Liver (tissue), 8 donors: ENCODE measurements at regions not wholly inside any gene's neighbourhood (a gene's known extent, or its start where the extent isn't known, plus 50 kb on each side); places are given as distances from the start of the nearest gene placed in this dataset.

Experiments used
- DNase-seq: peaks from one replicate; pipeline ENCODE4 v3.0.0-alpha.2; 2017; ENCODE audit warnings: low spot score
- H3K27ac ChIP-seq, 2 donors: one replicate each; pipeline ENCODE4 v1.7.0; 2013; ENCODE audit warnings: inconsistent platforms in 2 of 2, low read length in 2 of 2, control low read depth in 1 of 2, low read depth in 1 of 2, mild to moderate bottlenecking in 1 of 2
- H3K27me3 ChIP-seq, 4 donors: one replicate each; pipeline versions ENCODE4 v1.6.1 to v1.7.0; 2013; ENCODE audit warnings: low read length in 3 of 4, inconsistent platforms in 1 of 4, mild to moderate bottlenecking in 1 of 4, moderate library complexity in 1 of 4; ENCODE audit not compliant: control insufficient read depth in 4 of 4, insufficient read depth in 4 of 4
- H3K36me3 ChIP-seq, 4 donors: one replicate each; pipeline versions ENCODE4 v1.6.1 to v1.7.0; 2013; ENCODE audit warnings: low read length in 3 of 4, mild to moderate bottlenecking in 3 of 4, low read depth in 1 of 4, moderate library complexity in 1 of 4; ENCODE audit not compliant: control insufficient read depth in 4 of 4, insufficient read depth in 3 of 4
- H3K4me1 ChIP-seq, 4 donors: one replicate each; pipeline versions ENCODE4 v1.6.1 to v1.7.0; 2013; ENCODE audit warnings: low read length in 3 of 4, mild to moderate bottlenecking in 3 of 4, moderate library complexity in 1 of 4; ENCODE audit not compliant: control insufficient read depth in 4 of 4, insufficient read depth in 4 of 4
- H3K4me3 ChIP-seq, 3 donors: one replicate each; pipeline versions ENCODE4 v1.6.1 to v1.7.0; 2013; ENCODE audit warnings: low read length in 3 of 3, control low read depth in 1 of 3, low read depth in 1 of 3, mild to moderate bottlenecking in 1 of 3
- H3K9ac ChIP-seq, 2 donors: one replicate each; pipeline ENCODE4 v1.7.0; 2013; ENCODE audit warnings: low read length in 2 of 2, mild to moderate bottlenecking in 2 of 2, moderate library complexity in 2 of 2, control low read depth in 1 of 2, low read depth in 1 of 2
- H3K9me3 ChIP-seq, 4 donors: one replicate each; pipeline versions ENCODE4 v1.6.1 to v1.7.0; 2013; ENCODE audit warnings: low read length in 3 of 4; ENCODE audit not compliant: control insufficient read depth in 4 of 4
- FOXA1 ChIP-seq: IDR thresholded peaks from 2 replicates; pipeline ENCODE4 v1.6.1; 2016; ENCODE audit warnings: antibody characterized with exemption
- FOXA2 ChIP-seq: IDR thresholded peaks from 2 replicates; pipeline ENCODE4 v1.6.1; 2016; ENCODE audit warnings: antibody characterized with exemption
- HNF4A ChIP-seq, 2 donors: conservative IDR thresholded peaks; 2 replicates each; pipeline ENCODE4 v1.6.1; 2016; ENCODE audit warnings: antibody characterized with exemption in 2 of 2, mild to moderate bottlenecking in 2 of 2
- HNF4G ChIP-seq: IDR thresholded peaks from 2 replicates; pipeline ENCODE4 v1.6.1; 2016; ENCODE audit warnings: antibody characterized with exemption
- JUND ChIP-seq, 2 donors: IDR thresholded peaks; 2 replicates each; pipeline ENCODE4 v1.6.1; 2016; ENCODE audit warnings: antibody characterized with exemption in 2 of 2
- NR2F2 ChIP-seq: IDR thresholded peaks from 2 replicates; pipeline ENCODE4 v1.6.1; 2016; ENCODE audit warnings: antibody characterized with exemption
- RAD21 ChIP-seq, 2 donors: IDR thresholded peaks; 2 replicates each; pipeline ENCODE4 v1.6.1; 2016; ENCODE audit warnings: antibody characterized with exemption in 2 of 2, mild to moderate bottlenecking in 2 of 2
- RXRA ChIP-seq, 2 donors: IDR thresholded peaks; 2 replicates each; pipeline ENCODE4 v1.6.1; 2017 to 2018; ENCODE audit warnings: antibody characterized with exemption in 2 of 2, mild to moderate bottlenecking in 1 of 2
- SP1 ChIP-seq: IDR thresholded peaks from 2 replicates; pipeline ENCODE4 v1.6.1; 2018; ENCODE audit warnings: antibody characterized with exemption, mild to moderate bottlenecking
- YY1 ChIP-seq: IDR thresholded peaks from 2 replicates; pipeline ENCODE4 v1.6.1; 2016; ENCODE audit warnings: antibody characterized with exemption, mild to moderate bottlenecking
- WGBS: extraction: QIAGEN DNeasy Blood & Tissue Kit; methylation state at CpG from one replicate; pipeline ENCODE4 v1.1.7; 2013; 5-methylcytosine and 5-hydroxymethylcytosine counted together
- TF ChIP-seq, protein P1 (sequence below): IDR thresholded peaks from 2 replicates; pipeline ENCODE4 v1.6.1; 2016; ENCODE audit warnings: antibody characterized with exemption
- TF ChIP-seq, protein P2 (sequence below): IDR thresholded peaks from 2 replicates; pipeline ENCODE4 v1.6.1; 2016; ENCODE audit warnings: antibody characterized with exemption, mild to moderate bottlenecking
- TF ChIP-seq, protein P3 (sequence below): IDR thresholded peaks from 2 replicates; pipeline ENCODE4 v1.6.1; 2016; ENCODE audit warnings: antibody characterized with exemption
- TF ChIP-seq, protein P4 (sequence below): IDR thresholded peaks from 2 replicates; pipeline ENCODE4 v1.6.1; 2016; ENCODE audit warnings: antibody characterized with exemption
- TF ChIP-seq, protein P5 (sequence below): fragments of 150-350 bp; IDR thresholded peaks from 2 replicates; pipeline ENCODE4 v1.5.1; 2017; ENCODE audit warnings: improper control_type of control experiment, low read depth, low read length; ENCODE audit not compliant: missing input control
- donor health status: healthy.
- donor health status: healthy.
- donor health status: healthy.
- donor health status: healthy.
- donor health status: healthy.

DNA sequence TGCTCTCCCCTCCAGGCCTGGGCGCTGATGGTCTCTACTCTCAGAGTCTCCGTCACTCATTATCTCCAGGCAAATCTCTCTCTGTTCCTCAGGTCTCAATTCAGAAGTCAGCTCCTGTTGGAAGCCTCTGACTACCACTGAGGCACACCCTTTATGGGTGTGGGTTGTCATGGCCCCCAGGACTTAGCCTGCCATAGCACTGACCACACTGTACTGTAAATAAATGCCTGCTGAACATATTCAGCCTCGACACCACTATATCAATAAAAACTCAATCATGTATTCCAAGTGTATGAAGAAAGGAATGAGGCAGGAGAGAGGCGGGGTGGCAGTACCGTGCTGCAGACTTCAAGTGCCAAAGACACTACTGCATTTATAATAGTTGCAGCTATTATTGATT, 88.9 kb downstream of the PCDH1 start:
- DNase-seq = no peak
- no peaks in the 10 kb centered on the region for H3K36me3 ChIP-seq
- WGBS = 78% methylated on average over 5 of the region's 5 CpGs

More for the DNA sequence above, 88.9 kb downstream of the PCDH1 start:
- H3K4me3 ChIP-seq = no peak overlapping the region
- no peaks in the 10 kb centered on the region for H3K9me3 ChIP-seq
- H3K27ac ChIP-seq = no peak overlapping the region
- TF ChIP-seq HNF4G = no peak
- TF ChIP-seq JUND (IDR thresholded peaks at IDR 0.05) = no peak
- TF ChIP-seq, protein P1, sequence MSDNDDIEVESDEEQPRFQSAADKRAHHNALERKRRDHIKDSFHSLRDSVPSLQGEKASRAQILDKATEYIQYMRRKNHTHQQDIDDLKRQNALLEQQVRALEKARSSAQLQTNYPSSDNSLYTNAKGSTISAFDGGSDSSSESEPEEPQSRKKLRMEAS = no peak
- no peak for TF ChIP-seq NR2F2
- TF ChIP-seq RAD21 (IDR thresholded peaks at IDR 0.05) = no peak
- TF ChIP-seq RXRA (IDR thresholded peaks at IDR 0.05) = no peak
- no peak for TF ChIP-seq FOXA2
- TF ChIP-seq YY1 = no peak
- TF ChIP-seq HNF4A (conservative IDR thresholded peaks at IDR 0.05) = no peak
- TF ChIP-seq, protein P2, sequence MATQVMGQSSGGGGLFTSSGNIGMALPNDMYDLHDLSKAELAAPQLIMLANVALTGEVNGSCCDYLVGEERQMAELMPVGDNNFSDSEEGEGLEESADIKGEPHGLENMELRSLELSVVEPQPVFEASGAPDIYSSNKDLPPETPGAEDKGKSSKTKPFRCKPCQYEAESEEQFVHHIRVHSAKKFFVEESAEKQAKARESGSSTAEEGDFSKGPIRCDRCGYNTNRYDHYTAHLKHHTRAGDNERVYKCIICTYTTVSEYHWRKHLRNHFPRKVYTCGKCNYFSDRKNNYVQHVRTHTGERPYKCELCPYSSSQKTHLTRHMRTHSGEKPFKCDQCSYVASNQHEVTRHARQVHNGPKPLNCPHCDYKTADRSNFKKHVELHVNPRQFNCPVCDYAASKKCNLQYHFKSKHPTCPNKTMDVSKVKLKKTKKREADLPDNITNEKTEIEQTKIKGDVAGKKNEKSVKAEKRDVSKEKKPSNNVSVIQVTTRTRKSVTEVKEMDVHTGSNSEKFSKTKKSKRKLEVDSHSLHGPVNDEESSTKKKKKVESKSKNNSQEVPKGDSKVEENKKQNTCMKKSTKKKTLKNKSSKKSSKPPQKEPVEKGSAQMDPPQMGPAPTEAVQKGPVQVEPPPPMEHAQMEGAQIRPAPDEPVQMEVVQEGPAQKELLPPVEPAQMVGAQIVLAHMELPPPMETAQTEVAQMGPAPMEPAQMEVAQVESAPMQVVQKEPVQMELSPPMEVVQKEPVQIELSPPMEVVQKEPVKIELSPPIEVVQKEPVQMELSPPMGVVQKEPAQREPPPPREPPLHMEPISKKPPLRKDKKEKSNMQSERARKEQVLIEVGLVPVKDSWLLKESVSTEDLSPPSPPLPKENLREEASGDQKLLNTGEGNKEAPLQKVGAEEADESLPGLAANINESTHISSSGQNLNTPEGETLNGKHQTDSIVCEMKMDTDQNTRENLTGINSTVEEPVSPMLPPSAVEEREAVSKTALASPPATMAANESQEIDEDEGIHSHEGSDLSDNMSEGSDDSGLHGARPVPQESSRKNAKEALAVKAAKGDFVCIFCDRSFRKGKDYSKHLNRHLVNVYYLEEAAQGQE = no peak
- no peak for TF ChIP-seq FOXA1
- TF ChIP-seq, protein P3, sequence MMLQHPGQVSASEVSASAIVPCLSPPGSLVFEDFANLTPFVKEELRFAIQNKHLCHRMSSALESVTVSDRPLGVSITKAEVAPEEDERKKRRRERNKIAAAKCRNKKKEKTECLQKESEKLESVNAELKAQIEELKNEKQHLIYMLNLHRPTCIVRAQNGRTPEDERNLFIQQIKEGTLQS = no peak
- TF ChIP-seq SP1 = no peak
- TF ChIP-seq, protein P4, sequence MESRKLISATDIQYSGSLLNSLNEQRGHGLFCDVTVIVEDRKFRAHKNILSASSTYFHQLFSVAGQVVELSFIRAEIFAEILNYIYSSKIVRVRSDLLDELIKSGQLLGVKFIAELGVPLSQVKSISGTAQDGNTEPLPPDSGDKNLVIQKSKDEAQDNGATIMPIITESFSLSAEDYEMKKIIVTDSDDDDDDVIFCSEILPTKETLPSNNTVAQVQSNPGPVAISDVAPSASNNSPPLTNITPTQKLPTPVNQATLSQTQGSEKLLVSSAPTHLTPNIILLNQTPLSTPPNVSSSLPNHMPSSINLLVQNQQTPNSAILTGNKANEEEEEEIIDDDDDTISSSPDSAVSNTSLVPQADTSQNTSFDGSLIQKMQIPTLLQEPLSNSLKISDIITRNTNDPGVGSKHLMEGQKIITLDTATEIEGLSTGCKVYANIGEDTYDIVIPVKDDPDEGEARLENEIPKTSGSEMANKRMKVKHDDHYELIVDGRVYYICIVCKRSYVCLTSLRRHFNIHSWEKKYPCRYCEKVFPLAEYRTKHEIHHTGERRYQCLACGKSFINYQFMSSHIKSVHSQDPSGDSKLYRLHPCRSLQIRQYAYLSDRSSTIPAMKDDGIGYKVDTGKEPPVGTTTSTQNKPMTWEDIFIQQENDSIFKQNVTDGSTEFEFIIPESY = no peak
- TF ChIP-seq, protein P5, sequence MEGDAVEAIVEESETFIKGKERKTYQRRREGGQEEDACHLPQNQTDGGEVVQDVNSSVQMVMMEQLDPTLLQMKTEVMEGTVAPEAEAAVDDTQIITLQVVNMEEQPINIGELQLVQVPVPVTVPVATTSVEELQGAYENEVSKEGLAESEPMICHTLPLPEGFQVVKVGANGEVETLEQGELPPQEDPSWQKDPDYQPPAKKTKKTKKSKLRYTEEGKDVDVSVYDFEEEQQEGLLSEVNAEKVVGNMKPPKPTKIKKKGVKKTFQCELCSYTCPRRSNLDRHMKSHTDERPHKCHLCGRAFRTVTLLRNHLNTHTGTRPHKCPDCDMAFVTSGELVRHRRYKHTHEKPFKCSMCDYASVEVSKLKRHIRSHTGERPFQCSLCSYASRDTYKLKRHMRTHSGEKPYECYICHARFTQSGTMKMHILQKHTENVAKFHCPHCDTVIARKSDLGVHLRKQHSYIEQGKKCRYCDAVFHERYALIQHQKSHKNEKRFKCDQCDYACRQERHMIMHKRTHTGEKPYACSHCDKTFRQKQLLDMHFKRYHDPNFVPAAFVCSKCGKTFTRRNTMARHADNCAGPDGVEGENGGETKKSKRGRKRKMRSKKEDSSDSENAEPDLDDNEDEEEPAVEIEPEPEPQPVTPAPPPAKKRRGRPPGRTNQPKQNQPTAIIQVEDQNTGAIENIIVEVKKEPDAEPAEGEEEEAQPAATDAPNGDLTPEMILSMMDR = no peak
- H3K4me1 ChIP-seq = no peaks in the 10 kb centered on the region
- H3K9ac ChIP-seq = no peak overlapping the region
- H3K27me3 ChIP-seq = no peaks in the 10 kb centered on the region
